ENCODE measurements at regions not wholly inside any gene's neighbourhood (a gene's known extent, or its start where the extent isn't known, plus 50 kb on each side); places are given as distances from the start of the nearest gene placed in this dataset.
"Not testable (repeated sequence)": the region's sequence is repeated elsewhere in the genome, so short reads cannot be mapped to it uniquely, and the experiment has no call there.

DNA sequence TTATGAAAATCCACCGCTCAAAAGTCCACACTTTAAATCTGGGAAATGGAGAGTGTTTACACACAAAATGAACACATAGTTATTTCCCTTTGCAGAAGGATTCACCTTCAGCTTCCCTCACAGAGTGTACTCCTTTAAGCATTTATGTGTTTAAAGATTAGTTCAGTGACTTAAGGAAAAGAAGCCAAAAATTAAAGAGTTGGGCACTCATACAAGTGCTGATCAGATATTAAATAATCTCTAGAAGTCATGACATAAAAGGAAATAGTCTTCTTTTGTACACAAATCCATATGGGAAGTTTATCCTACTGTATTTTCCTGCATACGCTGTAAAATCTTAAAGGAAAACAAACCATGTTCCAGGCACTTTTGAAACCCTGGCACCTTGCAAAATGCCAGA, 174.2 kb downstream of the LNPK start:
- no peak for DNase-seq

DNA sequence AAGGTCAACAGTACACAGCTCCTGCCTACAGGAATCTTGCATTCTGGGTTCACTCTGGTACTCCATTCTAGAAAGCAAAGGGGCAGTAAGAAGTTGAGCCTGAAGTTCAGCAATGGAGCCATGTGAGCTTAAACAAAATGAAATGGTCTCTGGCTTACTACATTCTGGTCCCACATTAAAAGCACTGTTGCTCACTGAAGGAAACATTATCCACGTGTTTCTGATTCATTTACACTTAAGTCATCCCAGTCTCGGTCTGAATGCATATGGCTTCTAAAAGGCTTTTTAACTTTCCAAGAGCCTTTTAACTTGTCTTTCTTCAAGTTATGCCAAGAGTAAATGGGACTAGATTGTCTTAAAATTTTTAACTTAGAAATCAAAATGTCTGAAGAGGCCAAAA, 177.8 kb downstream of the LNPK start:
- no peak for DNase-seq

DNA sequence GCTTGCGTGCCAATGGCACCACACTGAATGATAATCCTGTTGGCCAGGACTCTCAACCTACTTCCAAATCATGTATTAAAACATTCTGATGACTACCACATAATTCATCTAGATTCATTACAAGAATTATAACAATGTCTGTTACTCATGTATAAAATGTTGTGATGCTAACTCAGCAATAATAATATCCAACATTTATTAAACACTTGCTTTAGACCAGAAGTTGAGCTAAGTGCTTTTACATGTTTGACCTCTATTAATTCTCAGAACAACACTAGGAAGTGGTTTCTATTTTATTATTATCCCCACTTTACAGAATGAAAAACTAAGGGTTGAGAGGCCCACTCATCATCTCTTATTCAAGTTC, 178.4 kb downstream of the LNPK start:
- DNase-seq: no peak

GRCh38 chr2:175823002-175823706, 178.9 kb downstream of the LNPK start:
- DNase-seq: no peak

- no peak for DNase-seq
Observed at GRCh38 chr2:175817221-175817620, 184.8 kb downstream of the LNPK start.

DNA sequence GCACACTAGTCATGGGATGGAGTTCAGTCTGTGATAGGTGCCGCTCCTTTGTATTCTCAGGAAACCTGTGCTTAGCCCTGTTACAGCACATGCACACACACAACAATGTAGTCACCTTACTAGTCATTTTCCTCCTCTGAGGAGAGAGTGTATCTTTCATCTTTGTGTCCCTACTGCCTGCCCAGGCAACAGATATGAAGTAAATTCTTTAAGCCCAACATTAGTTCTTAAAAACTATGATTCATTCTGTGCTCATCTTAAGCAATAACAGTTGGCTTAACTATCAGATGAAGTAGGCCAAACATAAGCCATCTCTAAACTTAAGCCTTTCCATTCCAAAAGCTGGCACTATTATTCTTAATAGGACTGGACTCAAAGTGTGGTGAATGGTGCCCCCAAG, 186.5 kb downstream of the LNPK start:
- no peak for DNase-seq

DNA sequence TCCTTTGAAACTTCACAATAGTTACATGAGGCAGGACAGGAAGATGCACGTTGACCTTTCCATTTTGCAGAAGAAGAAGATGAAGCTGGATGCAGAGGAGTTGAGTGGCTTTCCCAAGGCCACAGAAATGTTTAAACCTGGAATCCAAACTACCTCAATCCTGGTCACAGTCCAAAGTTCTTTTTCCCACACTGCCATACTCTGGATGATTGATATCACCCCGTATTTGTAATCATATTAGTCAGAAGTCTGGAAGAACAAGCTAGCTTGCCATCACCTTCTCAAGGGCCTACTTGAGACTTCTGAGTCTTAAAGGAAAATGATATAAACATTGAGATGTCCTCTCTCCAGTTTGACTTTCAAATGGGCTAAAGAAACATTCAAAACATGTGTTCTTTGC, 190.1 kb downstream of the LNPK start:
- DNase-seq: no peak

DNA sequence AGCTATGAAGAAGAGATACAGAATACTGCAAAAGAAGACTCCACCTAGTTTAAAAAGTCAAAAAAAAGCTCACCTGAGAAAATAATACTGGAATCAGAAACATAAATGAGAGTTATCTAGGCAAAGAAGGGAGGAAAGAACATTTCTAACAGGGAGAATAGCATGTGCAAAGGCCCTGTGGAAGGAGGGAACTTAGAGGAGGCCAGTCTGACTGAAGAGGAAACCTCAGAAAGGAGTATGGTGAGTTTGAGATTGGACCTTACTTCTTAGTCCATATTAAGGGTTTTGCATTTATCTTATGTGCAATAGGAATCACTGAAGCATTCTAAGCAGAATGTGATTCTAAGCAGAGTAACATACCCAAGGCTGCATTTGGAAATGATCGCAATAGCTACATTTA, 193.2 kb downstream of the LNPK start:
- no peak for DNase-seq

DNA sequence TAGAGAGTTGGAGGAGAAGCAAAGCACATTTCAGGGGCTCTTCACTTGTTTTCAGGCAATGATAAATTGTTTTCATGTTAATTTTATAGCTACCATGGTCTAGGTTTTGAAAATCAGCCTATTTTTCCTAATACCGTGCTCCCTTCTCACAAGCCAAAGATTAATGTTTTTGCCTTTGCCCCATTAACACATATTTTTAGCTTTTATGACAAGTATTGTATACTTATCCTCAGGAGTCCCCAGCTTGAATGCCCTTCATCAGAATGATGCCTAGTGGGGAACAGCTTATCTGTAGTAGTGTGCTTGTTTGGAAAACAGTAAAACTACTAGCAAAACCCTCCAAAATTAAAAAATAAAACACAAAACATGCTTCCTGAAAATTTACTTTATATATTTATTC, 194.0 kb downstream of the LNPK start:
- DNase-seq: no peak

DNA sequence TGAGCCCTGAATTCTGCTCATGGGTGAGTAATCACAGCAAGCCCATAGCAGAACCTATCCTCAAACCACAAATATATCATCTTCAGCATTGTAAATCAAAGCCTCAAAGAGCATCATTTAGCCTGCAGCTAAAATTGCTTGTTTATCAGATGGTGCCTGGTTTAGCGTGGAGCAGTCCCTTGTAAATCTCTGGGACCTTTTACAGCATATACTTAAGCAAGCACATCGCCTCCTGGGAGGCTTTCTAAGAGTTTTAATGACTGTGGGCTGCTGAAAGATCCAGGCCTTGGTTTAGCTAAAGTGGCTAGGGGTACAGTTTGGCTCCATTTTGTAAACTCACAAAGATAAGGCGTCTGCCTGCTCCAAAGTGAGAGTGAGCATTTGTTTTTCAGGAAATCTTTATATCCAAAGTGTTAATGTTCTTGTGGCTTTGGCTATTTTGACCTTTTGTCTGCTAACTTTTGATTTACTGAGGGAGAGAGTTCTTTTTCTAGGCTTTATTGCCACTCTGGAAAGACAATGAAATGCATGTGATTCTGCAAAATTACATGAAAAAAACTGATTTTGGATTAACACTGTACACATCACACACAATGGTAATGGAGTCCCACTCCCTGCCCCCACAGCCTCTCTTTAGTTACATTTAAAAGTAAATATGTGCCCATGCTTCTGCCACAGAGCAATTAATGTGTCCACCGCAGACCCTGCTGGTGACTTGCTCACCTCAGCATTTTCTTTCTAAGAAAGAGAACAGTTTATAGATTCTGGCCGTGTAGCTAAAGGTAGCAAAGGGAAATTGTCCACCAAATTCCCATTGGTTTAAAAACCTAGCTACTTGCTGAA, 194.8 kb downstream of the LNPK start:
- no peak for DNase-seq

GRCh38 chr2:175806570-175806969, 195.5 kb downstream of the LNPK start:
- no peak for DNase-seq

GRCh38 chr2:175806125-175806490, 196.0 kb downstream of the LNPK start:
- DNase-seq: no peak

- no peak for DNase-seq
Observed at GRCh38 chr2:175805442-175806124, 196.5 kb downstream of the LNPK start.

DNA sequence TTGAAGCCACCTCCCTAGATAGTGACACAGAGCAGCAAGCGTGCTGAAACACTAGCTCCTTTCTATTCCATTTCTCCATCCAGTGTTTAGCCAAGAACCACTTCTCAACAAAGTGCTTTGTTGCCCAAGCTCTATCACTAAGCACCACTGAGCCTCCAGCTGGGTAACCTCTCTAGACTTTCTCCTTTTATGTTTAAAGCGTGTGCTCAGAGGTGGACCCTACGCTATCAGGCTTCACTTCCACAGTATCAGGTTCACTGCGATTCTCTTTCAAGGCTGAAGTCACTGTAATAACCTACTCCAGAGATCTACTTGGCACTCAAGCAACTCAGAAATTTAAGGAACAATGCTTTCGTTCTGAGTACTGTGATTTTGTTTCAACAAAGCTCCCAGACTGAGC, 197.9 kb downstream of the LNPK start:
- no peak for DNase-seq

- DNase-seq: not testable (repeated sequence)
Observed at GRCh38 chr2:175796422-175796821, 205.6 kb downstream of the LNPK start.

DNA sequence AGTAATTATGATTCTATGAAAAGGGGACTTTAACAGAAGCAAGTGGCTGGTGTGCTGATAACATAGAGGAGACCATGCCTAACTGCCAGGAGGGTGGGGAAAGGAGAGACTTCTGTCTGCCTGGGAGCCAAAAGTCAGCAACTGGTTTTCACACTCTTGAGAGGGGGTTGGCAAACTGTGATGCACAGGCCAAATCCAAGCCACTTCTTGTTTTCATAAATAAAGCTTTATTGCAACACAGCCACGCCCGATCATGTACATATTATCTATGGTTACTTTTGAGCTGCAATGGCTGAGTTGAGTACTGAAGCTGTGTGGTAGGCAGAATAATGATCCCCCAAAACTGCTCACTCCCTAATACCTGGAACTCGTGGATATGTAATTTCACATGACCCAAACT, 208.4 kb downstream of the LNPK start:
- no peak for DNase-seq

DNA sequence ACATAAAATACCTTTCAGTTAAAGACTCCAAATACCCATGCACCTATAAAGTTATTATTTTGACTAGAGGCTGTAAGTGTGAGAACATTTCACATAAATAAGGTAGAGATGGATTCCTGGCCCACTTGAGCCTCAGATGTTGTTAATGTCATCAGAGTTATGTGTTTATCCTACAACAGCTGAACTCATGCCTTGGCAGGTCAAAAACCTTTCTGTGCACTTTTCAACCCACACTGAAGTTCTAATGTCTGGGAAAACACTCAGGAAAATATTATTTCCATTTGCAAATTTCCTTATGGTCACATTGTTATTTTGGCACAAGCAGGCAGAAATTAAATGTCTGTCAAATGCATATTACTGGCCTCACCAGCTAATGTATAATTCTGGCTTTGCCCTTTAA, 209.2 kb downstream of the LNPK start:
- DNase-seq: no peak

GRCh38 chr2:175792199-175792598, 209.9 kb downstream of the LNPK start:
- DNase-seq: no peak

GRCh38 chr2:175786471-175787124, 215.5 kb downstream of the LNPK start:
- no peak for DNase-seq

DNA sequence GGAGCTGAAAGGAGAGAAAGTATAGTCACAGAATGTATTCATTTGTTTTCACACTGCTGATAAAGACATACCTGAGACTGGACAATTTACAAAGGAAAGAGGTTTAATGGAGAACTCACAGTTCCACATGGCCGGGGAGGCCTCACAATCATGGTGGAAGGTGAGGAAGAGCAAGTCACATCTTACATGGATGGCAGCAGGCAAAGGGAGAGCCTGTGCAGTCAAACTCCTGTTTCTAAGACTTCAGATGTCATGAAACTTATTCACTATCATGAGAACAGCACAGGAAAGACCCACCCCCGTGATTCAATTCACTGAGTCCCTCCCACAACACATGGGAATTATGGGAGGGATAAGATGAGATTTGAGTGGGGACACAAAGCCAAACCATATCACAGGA, 224.7 kb downstream of the LNPK start:
- DNase-seq: not testable (repeated sequence)

DNA sequence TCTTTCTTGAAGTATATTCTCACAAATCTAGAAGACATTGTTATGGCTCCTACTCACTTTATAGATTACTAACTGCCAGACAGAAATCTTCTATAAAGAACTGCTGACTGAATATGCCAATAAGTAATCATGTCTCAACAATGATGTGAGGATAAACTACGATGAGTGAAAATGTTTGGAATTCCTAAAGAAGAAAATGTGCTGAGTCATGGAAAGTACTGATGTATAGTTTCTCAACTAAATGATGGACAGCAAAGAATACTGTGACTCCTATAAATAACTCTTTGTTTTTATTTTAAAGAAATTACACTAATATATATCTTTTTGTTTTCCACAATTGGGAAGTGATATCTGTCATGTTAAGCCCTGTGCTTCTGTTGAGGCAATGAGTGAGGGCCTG, 232.9 kb downstream of the LNPK start:
- DNase-seq: no peak

DNA sequence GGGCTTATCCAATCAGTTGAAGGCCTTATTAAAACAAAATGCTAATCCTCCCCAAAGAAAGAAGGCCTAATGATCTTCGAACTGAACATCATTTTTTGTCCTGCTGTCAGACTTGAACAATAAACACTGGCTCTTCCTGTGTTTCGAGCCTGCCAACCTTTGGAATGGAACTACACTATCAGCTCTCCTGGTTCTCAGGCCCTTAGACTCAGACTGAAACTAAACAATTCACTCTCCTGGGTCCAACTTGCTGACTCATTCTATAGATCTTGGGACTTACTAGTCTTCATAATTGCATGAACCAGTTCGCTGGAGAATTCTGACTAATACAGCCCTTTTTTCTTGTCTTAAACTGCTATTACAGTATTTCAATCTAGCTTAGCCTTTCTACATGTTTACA, 235.2 kb downstream of the LNPK start:
- no peak for DNase-seq

DNA sequence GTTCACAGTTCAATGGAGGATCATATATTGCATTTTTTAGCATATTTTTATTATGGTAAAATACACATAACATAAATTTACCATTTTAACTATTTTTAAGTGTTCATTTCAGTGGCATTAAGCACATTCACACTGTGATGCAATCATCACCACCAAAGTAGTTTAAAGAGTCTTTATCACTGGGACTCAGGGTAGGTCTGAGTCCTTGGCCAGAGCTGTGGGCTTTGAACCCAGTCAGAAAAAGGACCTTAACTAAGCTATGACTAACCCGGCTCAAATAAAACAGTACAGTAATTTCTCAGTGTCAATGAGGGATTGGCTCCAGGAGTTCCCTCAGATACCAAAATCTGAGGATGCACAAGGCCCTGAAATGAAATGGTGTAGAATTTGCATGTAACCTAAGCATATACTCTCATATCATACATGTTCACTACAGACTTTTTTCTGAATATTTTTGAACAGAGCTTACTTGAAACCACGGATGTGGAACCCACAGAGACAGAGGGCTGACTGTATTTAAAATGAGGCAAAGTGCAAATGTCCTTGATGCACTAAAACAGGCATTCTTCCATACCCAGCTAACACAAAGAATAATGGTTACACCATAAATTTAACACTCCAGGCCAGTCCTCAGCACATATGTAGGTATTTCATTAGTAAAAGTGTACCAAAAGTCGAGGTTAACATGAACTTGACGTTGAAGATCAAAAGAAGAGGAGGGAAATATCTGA, 246.2 kb downstream of the LNPK start:
- DNase-seq: no peak
